Hepatocyte (in vitro differentiated cells): ENCODE measurements at regions not wholly inside any gene's neighbourhood (a gene's known extent, or its start where the extent isn't known, plus 50 kb on each side); places are given as distances from the start of the nearest gene placed in this dataset.

Experiments
- DNase-seq: peaks from one replicate; pipeline ENCODE4 v3.0.0-alpha.2; 2016; ENCODE audit warnings: low spot score
- H2AFZ ChIP-seq: fragments of 200-600 bp; sonication (generic); 2 replicates; pipeline ENCODE4 v1.6.0; 2016; ENCODE audit warnings: antibody characterized with exemption, mild to moderate bottlenecking
- H3K27ac ChIP-seq: fragments of 200-600 bp; sonication (generic); 2 replicates; pipeline ENCODE4 v1.5.1; 2016; ENCODE audit warnings: mild to moderate bottlenecking
- H3K27me3 ChIP-seq: fragments of 200-600 bp; sonication (generic); 2 replicates; pipeline ENCODE4 v1.6.1; 2016
- H3K36me3 ChIP-seq: fragments of 200-600 bp; sonication (generic); replicated peaks from 2 replicates; pipeline ENCODE4 v1.5.1; 2016; ENCODE audit warnings: low read depth; ENCODE audit not compliant: insufficient read depth
- H3K4me1 ChIP-seq: fragments of 200-600 bp; sonication (generic); 2 replicates; pipeline ENCODE4 v1.5.1; 2016; ENCODE audit warnings: mild to moderate bottlenecking, moderate library complexity; ENCODE audit not compliant: insufficient read depth
- H3K4me2 ChIP-seq: fragments of 200-600 bp; sonication (generic); 2 replicates; pipeline ENCODE4 v1.6.0; 2016
- H3K4me3 ChIP-seq: fragments of 200-600 bp; sonication (generic); 2 replicates; pipeline ENCODE4 v1.5.1; 2016; ENCODE audit warnings: mild to moderate bottlenecking
- H3K79me2 ChIP-seq: fragments of 200-600 bp; sonication (generic); 2 replicates; pipeline ENCODE4 v1.6.0; 2017; ENCODE audit warnings: mild to moderate bottlenecking
- H3K9me2 ChIP-seq: fragments of 200-600 bp; sonication (generic); replicated peaks from 2 replicates; pipeline ENCODE4 v1.6.0; 2017; ENCODE audit warnings: mild to moderate bottlenecking; ENCODE audit not compliant: insufficient read depth
- H3K9me3 ChIP-seq: fragments of 200-600 bp; sonication (generic); 2 replicates; pipeline ENCODE4 v1.5.1; 2016; ENCODE audit warnings: low read depth, mild to moderate bottlenecking
- H4K20me1 ChIP-seq: fragments of 200-600 bp; sonication (generic); 2 replicates; pipeline ENCODE4 v1.6.0; 2016; ENCODE audit warnings: mild to moderate bottlenecking; ENCODE audit not compliant: insufficient read depth, poor library complexity, severe bottlenecking
- CTCF ChIP-seq: fragments of 200-600 bp; sonication (generic); IDR thresholded peaks from 2 replicates; pipeline ENCODE4 v1.5.1; 2016; ENCODE audit warnings: antibody characterized with exemption, mild to moderate bottlenecking; ENCODE audit not compliant: poor library complexity
- EZH2 ChIP-seq: fragments of 200-600 bp; sonication (generic); IDR thresholded peaks from 2 replicates; pipeline ENCODE4 v1.6.1; 2016; ENCODE audit warnings: antibody characterized with exemption, mild to moderate bottlenecking, borderline replicate concordance
- EZH2phosphoT487 ChIP-seq: fragments of 200-600 bp; sonication (generic); IDR thresholded peaks from one replicate; pipeline ENCODE4 v1.6.1; 2018; ENCODE audit warnings: antibody characterized with exemption, mild to moderate bottlenecking, low read depth, moderate library complexity; ENCODE audit not compliant: unreplicated experiment, severe bottlenecking
- WGBS: methylation state at CpG from one replicate; pipeline ENCODE4 v1.1.6; 2016; ENCODE audit warnings: low lambda C conversion rate; ENCODE audit errors: missing lambda C conversion rate; 5-methylcytosine and 5-hydroxymethylcytosine counted together

- H3K36me3 ChIP-seq = no peaks in the 10 kb centered on the region
- H3K4me3 ChIP-seq = no peak overlapping the region
- H2AFZ ChIP-seq = no peak overlapping the region
- no peak overlapping the region for H3K27ac ChIP-seq
- no peaks in the 10 kb centered on the region for H3K27me3 ChIP-seq
- H4K20me1 ChIP-seq = no peaks in the 10 kb centered on the region
- WGBS = 66% methylated on average over 3 of the region's 3 CpGs
- no peak overlapping the region for H3K4me2 ChIP-seq
- no peaks in the 10 kb centered on the region for H3K9me3 ChIP-seq
- no peak for DNase-seq
- H3K4me1 ChIP-seq = no peaks in the 10 kb centered on the region
- H3K79me2 ChIP-seq = no peaks in the 10 kb centered on the region
- no peaks in the 10 kb centered on the region for H3K9me2 ChIP-seq
- TF ChIP-seq CTCF (no peak), EZH2phosphoT487 (no peak), EZH2 (no peak)
Measured at GRCh38 chr12:92362785-92363184, 217.1 kb upstream of the BTG1 start.

GRCh38 chr12:92362126-92362525 lies 216.5 kb upstream of the BTG1 start:
- H4K20me1 ChIP-seq = no peaks in the 10 kb centered on the region
- WGBS = 52% methylated on average over 6 of the region's 6 CpGs
- no peaks in the 10 kb centered on the region for H3K4me1 ChIP-seq
- no peaks in the 10 kb centered on the region for H3K27me3 ChIP-seq
- H3K9me3 ChIP-seq = no peaks in the 10 kb centered on the region
- no peaks in the 10 kb centered on the region for H3K9me2 ChIP-seq
- H3K36me3 ChIP-seq = no peaks in the 10 kb centered on the region
- H3K27ac ChIP-seq = no peak overlapping the region
- no peaks in the 10 kb centered on the region for H3K79me2 ChIP-seq
- TF ChIP-seq EZH2phosphoT487 = no peak
- TF ChIP-seq CTCF = no peak
- no peak for TF ChIP-seq EZH2
- peak overlapping the region; percentile 11 for H3K4me2 ChIP-seq
- DNase-seq = no peak
- H3K4me3 ChIP-seq = no peak overlapping the region
- no peak overlapping the region for H2AFZ ChIP-seq

GRCh38 chr12:92360543-92360942 lies 214.9 kb upstream of the BTG1 start:
- Histone ChIP-seq H3K27me3 (no peaks in the 10 kb centered on the region), H3K9me3 (no peaks in the 10 kb centered on the region), H2AFZ (no peak overlapping the region), H4K20me1 (no peaks in the 10 kb centered on the region), H3K27ac (no peak overlapping the region), H3K79me2 (no peaks in the 10 kb centered on the region), H3K9me2 (no peaks in the 10 kb centered on the region), H3K4me1 (no peaks in the 10 kb centered on the region), H3K4me2 (no peak overlapping the region), H3K36me3 (no peaks in the 10 kb centered on the region), H3K4me3 (no peak overlapping the region)
- WGBS = 89% methylated on average over 2 of the region's 2 CpGs
- TF ChIP-seq EZH2phosphoT487 = no peak
- TF ChIP-seq CTCF = no peak
- no peak for TF ChIP-seq EZH2
- no peak for DNase-seq

GRCh38 chr12:92359581-92360209 lies 214.0 kb upstream of the BTG1 start:
- no peak for DNase-seq
- Histone ChIP-seq H3K79me2 (no peaks in the 10 kb centered on the region), H2AFZ (no peak overlapping the region), H3K4me1 (no peaks in the 10 kb centered on the region), H3K9me3 (no peaks in the 10 kb centered on the region), H3K27me3 (no peaks in the 10 kb centered on the region), H4K20me1 (no peaks in the 10 kb centered on the region), H3K36me3 (no peaks in the 10 kb centered on the region), H3K4me2 (no peak overlapping the region), H3K9me2 (no peaks in the 10 kb centered on the region), H3K4me3 (no peak overlapping the region), H3K27ac (no peak overlapping the region)
- WGBS = 90% methylated on average over 2 of the region's 2 CpGs
- TF ChIP-seq EZH2phosphoT487 = no peak
- TF ChIP-seq EZH2 = no peak
- no peak for TF ChIP-seq CTCF
